ENCODE measurements at regions not wholly inside any gene's neighbourhood (a gene's known extent, or its start where the extent isn't known, plus 50 kb on each side); places are given as distances from the start of the nearest gene placed in this dataset.

GRCh38 chr6:156030053-156030452 lies 574.4 kb upstream of the NOX3 start:
- TF ChIP-seq CTCF (IDR thresholded peaks at IDR 0.05) (no peak), POLR2A (IDR thresholded peaks at IDR 0.05) (no peak)
